DMS79 treated with DMSO at 0.1 percent for 48 hours (cell line): ENCODE measurements at regions not wholly inside any gene's neighbourhood (a gene's known extent, or its start where the extent isn't known, plus 50 kb on each side); places are given as distances from the start of the nearest gene placed in this dataset.
"Not testable (repeated sequence)": the region's sequence is repeated elsewhere in the genome, so short reads cannot be mapped to it uniquely, and the experiment has no call there.

Source experiments
- DNase-seq: peaks from one replicate; lab custom pipeline; 2025; lab: John Stamatoyannopoulos, UW

DNA sequence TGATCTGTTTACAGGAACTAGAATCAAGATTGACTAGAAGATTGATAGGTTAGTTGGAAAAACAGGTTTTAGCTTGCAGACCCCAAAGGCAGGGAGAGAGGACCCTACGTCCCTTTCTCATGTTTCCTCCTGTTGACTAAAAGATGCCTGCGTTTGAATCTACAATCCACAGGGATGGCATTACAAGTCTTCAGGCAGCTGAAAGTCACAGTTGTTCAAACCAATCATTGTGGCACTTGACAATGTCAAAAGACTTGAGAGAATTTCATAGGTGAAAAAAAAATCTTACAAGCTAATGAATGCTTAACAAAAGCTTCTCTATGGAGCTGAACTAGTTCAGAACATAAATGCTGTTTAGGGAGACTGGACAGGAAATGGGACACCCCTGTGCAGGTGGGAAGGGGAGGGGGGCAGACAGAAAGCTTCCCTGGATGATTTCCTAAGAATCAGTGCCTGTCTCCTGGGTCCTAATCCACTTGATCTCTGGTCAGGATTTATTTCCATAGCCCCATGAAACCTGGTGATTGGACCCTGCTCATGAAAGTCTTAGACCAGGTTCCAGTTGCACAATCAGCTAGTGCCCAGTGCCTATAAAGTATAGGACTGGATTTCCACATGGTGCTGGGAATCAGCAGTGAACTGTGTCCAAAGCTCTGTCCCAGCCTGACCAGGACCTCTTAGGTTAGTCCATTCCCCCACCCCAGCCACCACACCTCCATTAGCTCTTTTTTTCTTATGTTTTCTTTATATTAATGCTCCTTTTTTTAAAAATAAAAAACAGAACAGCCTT lies 91.6 kb upstream of the BCAR3 start:
- DNase-seq: peak; percentile 10

DNA sequence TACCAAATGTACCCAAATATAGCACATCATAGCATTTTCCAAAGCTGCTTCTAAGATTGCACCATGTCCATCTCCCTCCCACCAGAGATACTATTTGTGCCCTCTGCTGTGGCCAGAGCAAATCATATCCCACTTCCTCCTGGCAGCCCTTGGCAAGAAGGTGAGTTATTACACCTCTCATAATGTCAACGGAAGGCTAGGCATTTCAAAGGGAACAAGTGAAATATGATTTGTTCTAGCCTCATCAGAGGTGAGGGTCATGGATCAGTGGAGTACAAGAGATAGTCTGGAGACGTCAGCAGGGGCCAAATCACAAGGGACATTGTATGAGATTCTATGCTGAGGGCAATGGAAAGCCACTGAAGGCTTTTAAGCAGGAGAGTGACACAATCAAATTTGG lies 90.2 kb upstream of the BCAR3 start:
- peak; percentile 10 for DNase-seq

DNA sequence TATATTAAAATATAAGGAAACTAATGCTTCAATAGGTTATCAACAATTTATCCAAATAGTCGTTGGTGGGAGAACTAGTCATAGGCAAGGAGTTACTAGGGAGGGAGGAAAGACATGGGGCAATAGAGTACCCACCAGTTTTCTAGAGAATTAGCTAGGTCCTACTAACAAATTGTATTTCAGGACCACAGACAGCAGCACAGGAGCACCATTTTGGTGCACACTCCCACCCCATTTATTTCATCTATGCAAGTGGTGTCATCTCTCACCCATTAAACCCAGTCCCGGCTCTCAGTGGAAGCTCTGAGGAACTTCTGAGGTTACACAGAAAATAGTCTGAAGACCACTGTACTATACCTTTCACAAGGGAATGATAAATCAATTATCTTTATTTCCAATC lies 89.0 kb upstream of the BCAR3 start:
- no peak for DNase-seq

DNA sequence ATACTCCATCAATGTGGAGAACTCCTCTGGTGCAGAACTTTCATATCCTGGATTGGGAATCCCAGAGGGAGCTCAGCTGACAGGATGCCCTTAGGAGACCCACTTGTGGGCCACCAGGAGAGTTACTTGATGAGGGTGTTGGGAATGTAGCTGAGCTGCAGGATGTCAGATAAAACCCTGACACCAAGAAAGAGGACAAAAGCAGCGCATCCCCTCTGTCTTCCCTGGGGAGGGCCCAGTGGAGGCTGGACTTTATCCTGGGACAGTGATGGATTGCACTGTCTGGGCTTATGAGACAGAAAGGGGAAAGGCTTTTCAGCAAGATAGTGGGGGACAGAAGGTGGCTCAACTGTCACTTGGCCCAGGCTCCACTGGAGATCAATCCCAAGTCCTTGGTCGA lies 88.1 kb upstream of the BCAR3 start:
- DNase-seq: no peak

DNA sequence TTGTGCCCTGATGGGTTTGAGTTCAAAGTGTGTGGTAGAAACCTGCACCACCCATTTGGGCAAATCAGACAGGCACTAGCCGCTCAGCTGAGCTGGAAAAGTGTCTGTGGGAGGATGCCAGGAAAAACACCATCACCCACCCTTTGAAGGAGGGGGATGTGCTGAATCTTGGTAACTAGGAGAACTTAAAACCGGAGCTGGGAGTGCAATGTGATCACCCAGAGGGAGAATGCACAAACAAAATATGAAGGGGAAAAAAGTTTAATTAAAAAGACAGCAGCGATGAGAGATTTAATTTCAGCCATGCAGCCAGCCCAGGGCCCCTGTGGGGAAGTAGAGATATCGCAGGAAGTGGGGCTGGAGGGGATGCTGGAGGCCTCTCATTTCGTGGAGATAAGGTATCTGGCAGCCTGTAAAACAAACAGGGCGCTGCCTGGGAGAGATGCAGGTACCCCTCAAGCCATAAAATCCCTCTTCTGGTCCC lies 86.8 kb upstream of the BCAR3 start:
- DNase-seq: no peak

DNA sequence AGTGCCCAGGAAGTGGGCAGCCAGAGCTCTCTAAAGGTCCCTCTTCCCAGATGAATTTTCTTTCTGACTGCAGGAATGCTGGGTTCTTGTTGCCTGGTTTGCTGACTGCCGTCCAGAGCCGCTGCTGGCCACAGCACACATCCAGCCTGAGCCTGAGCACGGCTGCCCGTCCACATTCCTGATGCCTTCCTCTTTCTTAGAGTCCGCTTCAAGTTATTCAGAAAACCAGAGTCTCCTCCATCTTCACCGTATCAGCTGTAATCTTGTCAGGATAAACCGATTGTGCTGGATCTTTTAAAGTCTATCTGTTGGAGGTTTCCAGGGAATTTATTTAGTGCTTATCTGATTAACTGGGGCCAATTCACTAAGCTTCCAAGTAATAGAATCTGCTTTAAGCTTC lies 84.8 kb upstream of the BCAR3 start:
- no peak for DNase-seq

DNA sequence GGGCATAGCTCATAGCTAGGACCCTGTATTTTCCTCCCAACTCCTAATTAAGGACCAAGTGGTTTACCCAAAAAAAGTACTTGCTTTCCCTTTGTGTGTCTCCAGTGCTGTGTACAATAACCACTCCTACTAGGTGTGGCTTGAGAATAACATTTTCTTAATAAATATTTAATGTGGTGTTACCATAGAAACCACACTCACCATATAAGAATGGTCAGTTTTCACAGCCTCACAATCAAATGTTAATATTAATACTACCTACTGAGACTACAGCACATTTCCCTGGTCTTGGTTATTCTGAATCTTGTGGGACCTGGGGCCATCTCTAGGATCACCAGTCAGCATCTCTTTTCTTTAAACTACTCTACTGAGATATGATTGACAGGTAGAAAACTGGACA lies 83.5 kb upstream of the BCAR3 start:
- DNase-seq: no peak

DNA sequence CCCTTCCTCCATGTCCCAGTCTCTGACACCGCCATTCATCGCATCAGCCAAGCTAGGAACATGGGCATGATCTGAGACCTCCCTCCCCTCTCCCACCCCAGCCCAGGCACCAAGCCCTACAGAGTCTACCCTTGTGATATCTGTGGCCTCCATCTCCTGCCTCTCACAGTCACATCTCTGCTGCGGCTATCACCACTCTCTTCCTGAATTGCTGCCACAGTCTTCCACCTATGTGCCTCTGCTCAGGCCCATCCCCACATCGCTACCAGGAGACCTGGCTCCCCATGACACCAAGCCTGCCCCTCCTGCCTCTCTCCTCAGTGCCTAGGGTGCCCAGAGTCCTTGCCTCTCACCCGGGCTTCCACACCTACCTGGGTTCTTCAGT lies 82.7 kb upstream of the BCAR3 start:
- DNase-seq: no peak

DNA sequence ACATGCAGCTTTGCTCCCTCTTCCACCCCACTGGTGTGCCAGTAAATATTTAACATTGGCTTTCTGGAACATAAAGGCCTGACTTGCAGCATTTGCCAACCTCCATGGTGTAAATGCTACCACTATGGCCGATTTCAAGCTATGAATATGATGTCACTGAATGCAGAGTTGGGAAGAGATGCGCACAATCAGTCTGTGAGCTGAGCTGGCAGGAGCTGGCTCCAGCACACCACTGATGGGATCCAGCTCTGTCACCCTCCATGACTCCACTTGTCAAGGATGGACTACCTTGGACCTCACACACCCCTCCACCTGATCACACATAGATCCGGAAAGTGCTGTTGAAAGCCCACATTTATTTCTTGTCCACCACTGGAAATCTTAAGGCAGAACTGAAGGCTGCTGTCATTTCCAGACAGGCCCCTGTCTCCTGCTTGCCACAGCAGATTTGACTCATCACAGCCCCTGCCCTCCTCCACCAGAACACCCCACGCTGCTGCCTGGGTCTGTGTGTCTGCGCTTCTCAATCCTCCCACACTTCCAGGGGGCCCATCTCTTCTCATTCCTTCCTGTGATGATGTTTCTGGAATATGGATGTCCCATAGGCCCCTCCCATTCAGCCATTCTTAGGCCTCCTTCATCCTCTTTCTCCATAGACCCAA lies 82.2 kb upstream of the BCAR3 start:
- no peak for DNase-seq

DNA sequence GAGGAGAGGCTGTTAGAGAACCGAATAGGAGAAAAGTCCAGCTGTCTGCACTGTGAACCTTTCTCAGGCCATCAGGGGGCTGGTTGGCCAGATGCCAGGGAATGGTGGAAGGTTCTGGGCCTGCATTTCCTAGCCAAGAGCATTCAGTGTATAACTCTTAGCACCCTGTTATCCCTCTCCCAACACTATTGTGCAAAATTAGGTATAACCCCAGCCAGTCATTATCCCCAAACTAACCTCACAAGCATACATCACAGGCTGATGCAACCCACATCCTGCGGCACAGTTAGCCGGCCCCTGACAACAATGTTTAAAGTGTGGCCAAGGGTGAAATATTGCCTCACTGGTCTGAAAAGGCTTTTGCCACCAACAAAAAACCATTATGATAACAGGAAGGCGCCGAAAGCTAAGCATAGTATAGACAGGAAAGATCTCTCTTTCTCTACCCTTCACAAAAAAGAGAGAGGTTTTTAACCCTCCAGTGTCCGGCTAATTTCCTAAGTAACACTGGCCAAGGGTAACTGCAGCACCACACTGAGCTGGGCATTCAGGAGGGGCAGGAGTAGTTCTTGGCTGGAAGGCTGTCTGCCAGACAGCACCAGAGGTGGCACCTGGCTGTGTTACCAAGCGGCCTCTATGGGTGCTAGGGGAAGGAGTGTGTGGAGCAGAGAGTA lies 77.3 kb upstream of the BCAR3 start:
- DNase-seq: no peak

DNA sequence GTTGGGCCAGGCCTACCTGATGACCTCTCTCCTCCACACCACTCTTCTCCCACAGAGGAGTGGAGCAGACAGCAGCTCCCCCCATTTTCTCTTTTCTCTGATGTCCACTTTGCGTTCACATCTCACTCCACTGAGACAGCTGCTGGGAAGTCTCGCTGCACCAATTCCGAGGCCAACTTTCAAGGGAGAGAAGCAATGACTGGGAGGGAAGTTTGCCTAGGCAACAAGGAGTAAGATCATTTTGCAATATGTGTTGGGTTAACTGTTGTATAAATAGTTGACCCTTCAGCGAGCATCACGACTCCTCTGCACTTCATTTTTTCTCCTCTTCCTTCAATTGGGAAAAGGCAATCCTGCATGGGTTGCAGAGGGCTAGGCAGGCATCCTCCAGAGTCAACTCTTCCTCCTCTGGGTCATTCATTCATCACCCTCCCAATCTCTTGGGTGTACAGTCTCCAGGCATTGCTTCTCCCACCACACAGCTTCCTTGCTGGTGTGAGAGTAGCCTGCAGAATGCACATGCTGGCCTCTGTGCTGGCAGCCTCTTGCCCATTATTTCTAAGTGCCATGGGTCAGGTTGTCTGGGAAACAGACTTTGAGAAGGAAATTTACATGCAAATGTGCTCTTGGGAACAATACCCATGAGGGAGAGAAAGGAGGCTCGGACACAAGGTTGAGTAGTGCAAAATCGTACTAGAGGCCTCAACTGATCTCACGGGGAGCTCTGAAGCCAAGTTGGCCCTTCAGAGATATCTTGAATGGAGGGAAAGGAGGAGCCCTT lies 75.8 kb upstream of the BCAR3 start:
- no peak for DNase-seq

DNA sequence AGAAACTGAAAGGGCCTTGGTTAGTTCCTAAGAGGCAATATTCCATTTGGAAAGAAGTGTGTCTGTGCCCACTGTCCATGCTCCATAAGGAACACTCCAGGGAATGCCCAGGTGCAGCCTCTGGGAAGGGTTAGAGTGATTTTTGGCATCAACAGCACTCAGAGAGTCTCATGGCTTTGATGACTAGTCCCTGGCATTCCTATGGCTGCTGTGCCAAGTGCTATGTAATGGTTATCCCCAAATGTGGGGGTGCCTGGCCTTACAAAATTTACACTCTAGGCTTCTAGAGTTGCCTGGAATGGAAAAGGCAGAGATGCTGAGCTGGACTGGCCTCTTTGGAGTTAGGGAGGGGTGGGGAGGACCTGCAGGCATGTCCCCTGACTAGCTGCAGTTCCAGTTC lies 75.0 kb upstream of the BCAR3 start:
- DNase-seq: no peak

DNA sequence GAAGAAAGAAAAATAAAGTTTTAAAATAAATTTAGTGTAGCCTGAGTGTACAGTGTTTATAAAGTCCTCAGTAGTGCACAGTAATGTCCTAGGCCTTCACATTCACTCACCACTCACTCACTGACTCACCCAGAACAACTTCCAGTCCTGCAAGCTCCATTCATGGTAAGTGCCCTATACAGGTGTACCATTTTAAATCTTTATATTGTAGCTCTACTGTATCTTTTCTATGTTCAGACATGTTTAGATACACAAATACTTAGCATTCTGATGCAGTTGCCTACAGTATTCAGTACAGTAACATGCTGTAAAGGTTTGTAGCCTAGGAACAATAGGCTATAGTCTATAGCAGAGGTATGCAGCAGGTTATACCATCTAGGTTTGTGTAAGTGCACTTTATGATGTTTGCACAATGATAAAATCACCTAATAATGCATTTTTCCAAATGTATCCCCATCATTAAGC lies 73.6 kb upstream of the BCAR3 start:
- not testable (repeated sequence) for DNase-seq

DNA sequence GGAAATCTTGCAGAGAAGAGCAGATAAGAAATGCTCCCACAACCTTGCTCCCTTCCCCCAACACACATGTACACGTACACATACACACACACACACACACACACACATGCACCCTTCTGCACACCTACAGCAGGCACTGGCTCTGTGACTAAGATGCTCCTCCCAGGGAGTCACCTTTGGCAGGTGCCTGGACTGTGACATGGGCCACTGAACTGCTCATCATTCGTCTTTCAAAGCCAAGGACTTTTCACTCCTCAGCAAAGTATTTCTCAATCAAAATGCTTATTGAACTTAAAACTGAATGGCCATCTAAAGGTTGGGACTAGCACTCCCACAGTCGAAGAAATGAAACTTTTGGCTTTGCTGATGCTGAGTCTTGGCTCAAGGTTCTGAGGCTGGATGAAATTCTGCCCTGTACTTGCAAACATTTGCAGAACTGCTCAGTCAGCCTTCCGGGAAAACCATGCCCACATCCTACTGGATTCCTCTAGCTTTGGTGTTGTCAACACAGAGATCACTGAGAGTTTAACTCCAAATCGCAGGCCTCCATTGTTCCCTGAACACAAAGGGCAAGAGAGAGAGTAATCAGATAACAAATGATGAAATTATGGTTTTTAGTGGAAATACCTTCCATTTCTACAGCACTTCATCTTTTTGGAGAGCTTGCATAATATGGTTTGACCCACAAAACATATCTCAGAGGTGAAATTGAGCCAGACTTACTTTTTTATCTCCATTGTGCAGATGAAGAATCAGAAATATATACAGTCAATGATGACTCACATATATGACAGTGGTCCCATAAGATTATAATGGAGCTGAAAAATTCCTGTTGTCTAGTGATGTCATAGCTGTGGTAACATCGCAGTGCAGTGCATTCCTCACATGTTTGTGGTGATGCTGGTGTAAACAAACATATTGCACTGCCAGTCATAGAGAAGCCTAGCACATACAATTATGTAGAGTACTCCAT lies 72.4 kb upstream of the BCAR3 start:
- DNase-seq: no peak

DNA sequence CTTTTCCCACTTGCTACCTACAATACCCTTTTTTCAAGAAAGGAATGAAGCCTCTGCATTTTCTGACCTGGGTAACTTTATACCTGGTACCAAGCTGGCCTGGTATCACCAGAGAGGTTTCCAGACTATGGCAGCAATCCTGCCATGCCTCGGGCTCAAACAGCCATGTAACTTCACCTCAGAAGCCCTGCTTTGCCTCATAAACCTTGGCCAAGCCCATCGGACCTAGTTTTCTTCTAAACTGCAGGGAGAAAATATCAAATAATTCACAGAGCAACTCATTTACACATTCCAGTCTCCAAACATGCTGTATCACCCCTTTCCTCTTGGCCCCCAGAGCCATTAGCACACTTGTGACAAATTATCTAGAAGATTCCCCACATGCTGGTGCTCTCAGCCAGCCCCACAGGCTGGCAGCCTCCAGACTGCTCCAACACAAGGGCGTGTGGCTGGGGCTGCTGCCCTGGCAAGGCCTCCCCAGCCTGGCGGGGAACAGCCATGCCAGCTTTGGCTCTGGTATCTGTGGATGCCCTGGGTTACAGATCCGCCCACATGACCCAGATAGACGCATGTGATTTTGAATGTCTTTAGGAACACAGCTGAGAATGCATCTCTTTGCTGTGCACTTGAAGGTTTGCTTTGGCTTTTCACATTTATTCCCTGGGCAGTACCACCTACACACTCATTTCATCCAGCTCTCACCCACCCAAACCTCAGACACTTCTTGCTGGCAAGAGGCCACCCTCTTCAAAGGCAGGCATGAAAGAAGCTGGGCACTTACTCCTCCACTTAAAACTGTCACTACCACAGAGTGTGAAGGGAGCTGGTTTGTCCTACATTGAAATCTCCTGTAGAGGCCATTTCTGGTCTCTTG lies 70.0 kb upstream of the BCAR3 start:
- peak; percentile 92 for DNase-seq

DNA sequence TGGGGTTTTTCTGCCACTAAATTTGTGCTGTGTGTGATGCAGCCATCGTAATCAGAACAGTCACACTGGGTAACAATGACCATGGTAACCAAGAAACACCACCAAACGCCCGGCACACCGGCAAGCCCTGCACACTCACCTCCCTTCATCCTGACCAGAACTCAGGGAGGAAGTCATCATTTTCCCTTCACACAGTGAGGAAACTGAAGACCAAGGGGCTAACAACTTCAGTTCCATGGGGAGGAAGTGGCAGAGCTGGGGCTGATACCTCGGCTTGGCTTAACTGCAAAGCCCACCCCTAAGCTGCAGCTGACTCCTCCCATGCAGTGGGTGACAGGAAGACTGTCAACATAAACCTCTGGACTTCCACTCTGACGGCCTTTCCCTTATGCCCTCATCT lies 69.3 kb upstream of the BCAR3 start:
- DNase-seq: no peak

DNA sequence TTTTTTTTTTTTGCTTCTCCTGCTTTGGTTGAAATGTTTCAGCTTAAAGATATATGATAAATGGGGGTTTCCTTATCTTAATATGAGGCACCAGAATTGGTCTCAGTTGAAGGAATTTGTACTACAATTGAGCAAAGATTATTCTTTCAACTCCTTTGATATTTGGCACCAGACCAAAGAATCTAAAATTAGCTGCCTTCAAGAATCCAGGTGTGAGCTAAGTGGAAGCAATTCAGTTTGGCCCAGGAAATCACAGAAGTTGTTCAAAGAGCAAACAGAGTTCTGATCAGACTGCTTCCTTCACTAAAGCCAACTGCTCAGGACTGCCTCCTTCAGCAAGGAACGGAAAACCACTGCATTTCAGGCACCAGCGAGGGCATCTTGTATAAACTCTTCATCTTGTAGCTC lies 68.3 kb upstream of the BCAR3 start:
- DNase-seq: peak; percentile 88

DNA sequence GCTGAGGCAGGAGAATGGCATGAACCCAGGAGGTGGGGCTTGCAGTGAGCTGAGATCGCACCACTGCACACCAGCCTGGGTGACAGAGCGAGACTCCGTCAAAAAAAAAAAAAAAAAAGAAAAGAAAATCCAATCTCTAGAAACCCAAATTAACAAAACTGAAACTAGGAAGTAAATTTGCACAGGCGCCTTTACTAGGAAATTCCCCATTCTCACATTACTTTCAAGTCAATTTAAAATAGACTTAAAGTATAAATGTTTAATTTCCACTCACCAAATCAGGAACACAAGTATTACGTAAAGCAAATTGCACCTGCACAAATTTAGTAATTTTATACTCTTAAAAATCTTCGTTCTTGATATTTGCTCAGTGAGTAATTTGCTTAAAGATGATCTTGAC lies 67.8 kb upstream of the BCAR3 start:
- no peak for DNase-seq

DNA sequence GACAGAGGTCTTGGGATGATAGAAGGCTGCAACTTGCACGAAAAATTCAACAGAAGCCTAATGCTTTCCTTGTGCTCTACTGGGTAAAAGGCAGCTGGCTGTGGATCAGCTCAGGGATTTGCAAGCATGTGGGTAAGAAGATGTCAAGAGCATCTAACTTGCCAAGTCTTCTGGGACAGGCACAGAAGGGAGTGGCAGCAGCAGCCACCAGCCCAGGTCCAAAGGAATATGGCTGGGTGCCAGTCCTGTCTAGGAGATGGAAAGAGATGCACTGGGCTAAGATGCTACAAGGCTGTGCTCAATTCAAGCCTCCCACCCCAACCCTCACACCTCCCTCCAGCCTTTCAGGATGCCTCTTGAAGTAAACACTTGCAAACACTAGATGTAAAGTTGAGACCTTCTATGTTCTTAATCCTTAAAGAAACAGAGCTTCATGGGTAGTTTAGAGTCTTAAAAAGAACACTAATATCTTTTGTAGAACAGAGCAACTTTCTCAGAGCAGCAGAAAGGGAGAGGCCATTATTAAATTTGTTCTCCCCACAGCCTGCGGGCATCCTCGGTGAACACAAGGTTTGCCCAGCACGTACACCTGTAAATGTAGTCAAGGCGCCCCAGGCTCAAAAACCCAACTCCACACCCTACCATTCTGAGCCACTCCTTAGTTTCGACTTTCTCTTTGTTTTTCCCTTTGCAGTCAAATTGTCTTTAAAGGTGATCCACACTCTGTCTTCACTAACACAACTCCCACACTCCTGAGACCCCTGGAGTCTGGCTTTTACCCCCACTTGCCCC lies 64.6 kb upstream of the BCAR3 start:
- DNase-seq: peak; percentile 13
